Right cardiac atrium (tissue), 5 donors: ENCODE measurements at regions not wholly inside any gene's neighbourhood (a gene's known extent, or its start where the extent isn't known, plus 50 kb on each side); places are given as distances from the start of the nearest gene placed in this dataset.

Source experiments
- ATAC-seq, 2 donors: fragments of 200-7000 bp; cut with Tn5 transposase; one replicate each; pipeline versions ENCODE4 v1.8.0 to v1.9.1; 2020; ENCODE audit warnings: moderate library complexity in 2 of 2, mild to moderate bottlenecking in 1 of 2
- DNase-seq, 3 donors: peaks; one replicate each; pipeline ENCODE4 v3.0.0-alpha.2; 2020
- H3K27ac ChIP-seq: one replicate; pipeline ENCODE4 v1.5.1; 2013; ENCODE audit warnings: mild to moderate bottlenecking, low read length, control low read depth, moderate library complexity
- H3K27me3 ChIP-seq: one replicate; pipeline ENCODE4 v1.6.1; 2013; ENCODE audit not compliant: control insufficient read depth, insufficient read depth
- H3K4me1 ChIP-seq: one replicate; pipeline ENCODE4 v1.6.1; 2013; ENCODE audit warnings: low read length; ENCODE audit not compliant: control insufficient read depth, insufficient read depth
- H3K4me3 ChIP-seq: one replicate; pipeline ENCODE4 v1.5.1; 2013; ENCODE audit warnings: low read length, control low read depth
- H3K9me3 ChIP-seq: one replicate; pipeline ENCODE4 v1.6.1; 2013; ENCODE audit warnings: low read length; ENCODE audit not compliant: control insufficient read depth
- WGBS: extraction: QIAGEN DNeasy Blood & Tissue Kit; methylation state at CpG from one replicate; pipeline ENCODE4 v1.1.7; 2013; 5-methylcytosine and 5-hydroxymethylcytosine counted together
- intact Hi-C, 4 donors: fragments of 100-400 bp; cut with DNase I; formaldehyde crosslinking; loops; one replicate each; pipeline versions ENCODE4 v1.11.0 to v1.14.0; 2022 to 2023
- donor health status: healthy with polysubstance abuse.
- donor health status: DM: no; HTN: yes; CAD: no.
- donor health status: DM: no; HTN: no; CAD: no.
- donor health status: DM: no; HTN: yes; CAD: no; lungs with severe emphysema.
- donor health status: DM: yes; HTN: yes; CAD: no.

- ATAC-seq (no peak), DNase-seq (no peak)
- Histone ChIP-seq H3K27ac (no peak overlapping the region), H3K4me3 (no peak overlapping the region), H3K9me3 (no peaks in the 10 kb centered on the region), H3K4me1 (no peaks in the 10 kb centered on the region), H3K27me3 (no peaks in the 10 kb centered on the region)
- intact Hi-C loops: no loop called here
- 72% methylated on average over 10 of the region's 10 CpGs for WGBS
Observed at GRCh38 chrX:120753413-120754251, 122.0 kb downstream of the CT47B1 start.

- intact Hi-C loops: no loop called here
- DNase-seq: no peak
- H3K4me1 ChIP-seq: no peaks in the 10 kb centered on the region
- no peak overlapping the region for H3K4me3 ChIP-seq
- H3K27me3 ChIP-seq: no peaks in the 10 kb centered on the region
- H3K27ac ChIP-seq: no peak overlapping the region
- 73% methylated on average over 7 of the region's 7 CpGs for WGBS
- ATAC-seq: no peak
- H3K9me3 ChIP-seq: no peaks in the 10 kb centered on the region
Observed at GRCh38 chrX:120752431-120753082, 122.7 kb upstream of the C1GALT1C1 start.

DNA sequence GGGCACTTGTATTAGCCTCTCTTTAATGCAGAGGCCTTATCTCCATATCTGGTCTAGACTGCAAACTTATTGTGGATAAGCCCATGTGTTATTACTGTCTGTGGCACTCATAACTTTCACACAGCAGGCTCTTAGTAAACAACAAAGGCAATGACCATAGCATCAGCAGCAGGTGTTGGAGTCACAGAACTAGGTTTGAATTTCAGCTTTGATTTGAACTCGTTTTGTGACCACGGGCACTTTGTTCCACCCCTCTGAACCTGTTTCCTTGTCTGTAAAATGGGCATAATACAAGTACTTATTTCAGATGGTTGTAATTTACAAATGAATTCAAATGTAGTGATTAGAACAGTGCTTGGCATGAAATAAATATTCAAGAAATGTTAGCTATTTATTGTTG lies 121.8 kb upstream of the C1GALT1C1 start:
- Histone ChIP-seq H3K4me1 (no peaks in the 10 kb centered on the region), H3K9me3 (no peaks in the 10 kb centered on the region), H3K4me3 (no peak overlapping the region), H3K27ac (no peak overlapping the region), H3K27me3 (no peaks in the 10 kb centered on the region)
- no peak for ATAC-seq
- WGBS: 84% methylated on average over 2 of the region's 2 CpGs
- no peak for DNase-seq
- intact Hi-C loops: no loop called here

DNA sequence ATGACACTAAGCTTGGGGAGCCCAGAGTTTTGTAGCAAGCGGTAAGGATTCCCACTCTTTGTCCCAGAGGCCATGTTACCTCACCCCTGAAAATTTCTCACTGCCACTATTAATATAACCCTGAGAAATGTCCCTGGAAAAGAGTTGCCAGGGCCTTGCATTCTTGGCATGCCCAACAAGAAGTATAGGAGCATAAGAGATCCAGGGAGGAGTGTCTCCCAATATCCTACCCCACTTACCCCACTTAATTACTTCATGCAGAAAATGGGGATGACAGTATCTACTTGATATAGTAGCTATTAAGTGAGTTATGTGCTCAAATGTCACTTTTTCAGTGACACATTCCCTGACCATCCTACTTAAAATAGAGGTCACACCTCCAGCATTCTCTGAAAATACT lies 120.5 kb upstream of the C1GALT1C1 start:
- ATAC-seq (no peak), DNase-seq (no peak)
- H3K27ac ChIP-seq: no peak overlapping the region
- H3K27me3 ChIP-seq: no peaks in the 10 kb centered on the region
- H3K4me1 ChIP-seq: no peaks in the 10 kb centered on the region
- WGBS: 82% methylated on average over 1 of the region's 1 CpG
- no peak overlapping the region for H3K4me3 ChIP-seq
- H3K9me3 ChIP-seq: no peaks in the 10 kb centered on the region
- intact Hi-C loops: no loop called here

GRCh38 chrX:120749141-120749846 lies 119.4 kb upstream of the C1GALT1C1 start:
- Histone ChIP-seq H3K27ac (no peak overlapping the region), H3K4me1 (no peaks in the 10 kb centered on the region), H3K9me3 (no peaks in the 10 kb centered on the region), H3K27me3 (no peaks in the 10 kb centered on the region), H3K4me3 (no peak overlapping the region)
- intact Hi-C loops: no loop called here
- ATAC-seq (no peak), DNase-seq (no peak)
- WGBS: 17% methylated on average over 4 of the region's 4 CpGs

DNA sequence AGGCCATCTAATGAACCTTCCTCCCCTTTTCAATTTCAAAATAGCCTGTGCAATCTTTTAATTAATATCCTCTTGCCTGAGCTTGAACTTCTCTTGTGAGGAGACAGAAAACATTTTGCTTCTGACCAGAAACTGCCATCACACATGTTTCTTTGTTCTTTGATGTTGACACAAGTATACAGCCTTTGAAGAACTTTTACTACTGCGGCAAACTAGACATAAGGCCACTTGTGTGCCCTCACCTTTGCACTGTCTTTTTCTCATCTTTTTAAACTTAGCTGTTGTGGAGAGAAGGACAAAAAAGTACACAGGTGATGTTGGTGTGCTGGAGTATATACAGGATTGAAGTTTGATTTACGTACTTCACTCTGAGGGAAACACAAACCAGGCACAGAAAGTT lies 116.3 kb upstream of the C1GALT1C1 start:
- H3K4me3 ChIP-seq: no peak overlapping the region
- intact Hi-C loops: no loop called here
- 89% methylated on average over 2 of the region's 2 CpGs for WGBS

DNA sequence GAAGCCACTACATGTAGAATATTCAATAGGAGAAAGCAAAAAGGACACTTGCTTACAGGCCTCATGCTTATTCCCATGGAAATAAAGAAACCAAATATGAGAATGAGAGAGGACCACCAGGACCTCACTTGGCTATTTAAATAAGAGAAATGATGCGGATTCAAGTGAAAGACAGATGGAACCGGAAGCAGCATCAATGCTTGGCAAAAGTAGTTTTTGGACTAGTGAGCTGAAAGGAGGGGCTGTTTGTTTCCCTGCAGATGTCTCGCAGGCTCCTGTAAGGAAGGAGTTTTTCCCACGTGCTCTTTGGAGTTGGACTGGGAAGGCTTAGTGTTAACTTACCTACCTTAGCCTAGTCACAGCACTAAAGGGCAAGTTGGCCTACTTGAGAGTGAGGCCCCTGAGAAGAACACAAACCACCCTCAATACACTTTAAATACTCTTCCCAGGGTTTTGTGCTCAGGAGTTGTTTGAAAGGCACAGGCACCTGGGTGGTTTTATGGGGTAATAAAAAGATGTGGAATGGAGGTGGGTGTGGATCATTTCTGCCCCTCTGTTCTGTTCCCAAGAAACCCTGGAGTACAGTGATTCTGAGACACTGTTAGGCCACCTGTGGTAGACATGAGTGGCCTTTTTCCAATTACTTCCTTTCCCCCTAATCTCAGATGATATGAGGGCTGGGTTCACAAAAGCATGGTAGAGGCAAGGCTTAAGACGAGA lies 113.3 kb upstream of the C1GALT1C1 start:
- ATAC-seq: no peak
- H3K9me3 ChIP-seq: no peaks in the 10 kb centered on the region
- no peaks in the 10 kb centered on the region for H3K27me3 ChIP-seq
- no peak overlapping the region for H3K27ac ChIP-seq
- H3K4me1 ChIP-seq: no peaks in the 10 kb centered on the region
- DNase-seq: no peak
- no peak overlapping the region for H3K4me3 ChIP-seq
- intact Hi-C loops: no loop called here
- 69% methylated on average over 5 of the region's 5 CpGs for WGBS

More for the DNA sequence above, 116.3 kb upstream of the C1GALT1C1 start:
- Histone ChIP-seq H3K4me1 (no peaks in the 10 kb centered on the region), H3K9me3 (no peaks in the 10 kb centered on the region), H3K27me3 (no peaks in the 10 kb centered on the region), H3K27ac (no peak overlapping the region)
- DNase-seq: no peak
- no peak for ATAC-seq

GRCh38 chrX:120741452-120741851 lies 111.6 kb upstream of the C1GALT1C1 start:
- DNase-seq: no peak
- Histone ChIP-seq H3K4me3 (no peak overlapping the region), H3K9me3 (no peaks in the 10 kb centered on the region), H3K27me3 (no peaks in the 10 kb centered on the region), H3K4me1 (no peaks in the 10 kb centered on the region), H3K27ac (no peak overlapping the region)
- no peak for ATAC-seq
- intact Hi-C loops: no loop called here
- 94% methylated on average over 3 of the region's 3 CpGs for WGBS

- ATAC-seq: no peak
- H3K9me3 ChIP-seq: no peaks in the 10 kb centered on the region
- WGBS: 77% methylated on average over 2 of the region's 2 CpGs
- intact Hi-C loops: no loop called here
- no peaks in the 10 kb centered on the region for H3K4me1 ChIP-seq
- no peaks in the 10 kb centered on the region for H3K27me3 ChIP-seq
- H3K27ac ChIP-seq: no peak overlapping the region
- no peak overlapping the region for H3K4me3 ChIP-seq
- no peak for DNase-seq
Observed at GRCh38 chrX:120740072-120740471, 110.2 kb upstream of the C1GALT1C1 start.

- ATAC-seq (no peak), DNase-seq (no peak)
- no peaks in the 10 kb centered on the region for H3K4me1 ChIP-seq
- intact Hi-C loops: no loop called here
- H3K27ac ChIP-seq: no peak overlapping the region
- H3K27me3 ChIP-seq: no peaks in the 10 kb centered on the region
- no peaks in the 10 kb centered on the region for H3K9me3 ChIP-seq
- no peak overlapping the region for H3K4me3 ChIP-seq
Observed at GRCh38 chrX:120739300-120739699, 109.4 kb upstream of the C1GALT1C1 start.

GRCh38 chrX:120736989-120737388 lies 107.1 kb upstream of the C1GALT1C1 start:
- intact Hi-C loops: no loop called here
- 88% methylated on average over 1 of the region's 1 CpG for WGBS

More at GRCh38 chrX:120736989-120737388, 107.1 kb upstream of the C1GALT1C1 start:
- no peak for ATAC-seq
- no peaks in the 10 kb centered on the region for H3K4me1 ChIP-seq
- DNase-seq: no peak
- no peaks in the 10 kb centered on the region for H3K27me3 ChIP-seq
- H3K4me3 ChIP-seq: no peak overlapping the region
- no peaks in the 10 kb centered on the region for H3K9me3 ChIP-seq
- no peak overlapping the region for H3K27ac ChIP-seq
